Motor neuron (in vitro differentiated cells): ENCODE measurements at regions not wholly inside any gene's neighbourhood (a gene's known extent, or its start where the extent isn't known, plus 50 kb on each side); places are given as distances from the start of the nearest gene placed in this dataset.

Experiments used
- ATAC-seq, 8 experiments: fragments of 200-7000 bp; cut with Tn5 transposase; replicated peaks in 6 of 8; 2 replicates each; pipeline ENCODE4 v1.8.0; 2021; ENCODE audit warnings: mild to moderate bottlenecking in 8 of 8, moderate library complexity in 8 of 8
- H3K27ac ChIP-seq, 2 donors: fragments of 250-450 bp; sonication (Bioruptor Pico); 2 replicates each; pipeline ENCODE4 v1.9.0; 2021; ENCODE audit warnings: antibody characterized with exemption in 2 of 2, mild to moderate bottlenecking in 2 of 2, moderate library complexity in 1 of 2
- H3K4me1 ChIP-seq, 2 donors: fragments of 250-450 bp; sonication (Bioruptor Pico); replicated peaks in 1 of 2; 2 replicates each; pipeline ENCODE4 v1.6.1; 2021; ENCODE audit warnings: antibody characterized with exemption in 2 of 2, mild to moderate bottlenecking in 2 of 2, moderate library complexity in 1 of 2
- H3K4me3 ChIP-seq, 5 donors: fragments of 250-450 bp; sonication (Bioruptor Pico); 2 replicates each; pipeline ENCODE4 v1.9.0; 2021; ENCODE audit warnings: antibody characterized with exemption in 5 of 5, mild to moderate bottlenecking in 5 of 5, moderate library complexity in 4 of 5
- WGBS, 10 experiments: fragments of 450-650 bp; shearing (Covaris generic); methylation state at CpG; one replicate each; pipeline ENCODE4 v1.0.0; 2022; 5-methylcytosine and 5-hydroxymethylcytosine counted together
- in situ Hi-C, 9 experiments: fragments of 400-800 bp; cut with MboI; loops; one replicate each; pipeline ENCODE4 v1.15.0; 2021; ENCODE audit warnings: low sequenced_read_pairs in 9 of 9, low pct_unique_long_range_greater_than_20kb in 2 of 9; ENCODE audit not compliant: unreplicated experiment in 9 of 9

GRCh38 chr1:29914936-29915335 is 678.6 kb downstream of the PTPRU start:
- Histone ChIP-seq H3K27ac (no peak overlapping the region), H3K4me1 (peaks cover 0 to 10% of the 10 kb centered on the region in 2 donors), H3K4me3 (no peak overlapping the region)
- ATAC-seq = no peak
- in situ Hi-C loops = loop anchor here in 1 of 9 experiments (25.0 kb wide), 1 partner anchor 172 kb away; no protein-coding TSS in a partner anchor
- WGBS, 10 experiments = 0% methylated on average over 1 of the region's 1 CpG; no CpG with 5 or more reads in 7 of the 10 experiments

- peak in 2 of 8 experiments; percentile 47 to 62 for ATAC-seq
- H3K4me1 ChIP-seq = peaks cover 0 to 17% of the 10 kb centered on the region in 2 donors
- 0 to 77% (median 62%) methylated on average over 1 of the region's 1 CpG; no CpG with 5 or more reads in 4 of the 10 experiments for WGBS, 10 experiments
- H3K4me3 ChIP-seq = no peak overlapping the region
- no peak overlapping the region for H3K27ac ChIP-seq
- in situ Hi-C loops = loop anchor here in 1 of 9 experiments (25.0 kb wide), 1 partner anchor 175 kb away; no protein-coding TSS in a partner anchor
Observed at GRCh38 chr1:29912425-29912824, 676.1 kb downstream of the PTPRU start.

DNA sequence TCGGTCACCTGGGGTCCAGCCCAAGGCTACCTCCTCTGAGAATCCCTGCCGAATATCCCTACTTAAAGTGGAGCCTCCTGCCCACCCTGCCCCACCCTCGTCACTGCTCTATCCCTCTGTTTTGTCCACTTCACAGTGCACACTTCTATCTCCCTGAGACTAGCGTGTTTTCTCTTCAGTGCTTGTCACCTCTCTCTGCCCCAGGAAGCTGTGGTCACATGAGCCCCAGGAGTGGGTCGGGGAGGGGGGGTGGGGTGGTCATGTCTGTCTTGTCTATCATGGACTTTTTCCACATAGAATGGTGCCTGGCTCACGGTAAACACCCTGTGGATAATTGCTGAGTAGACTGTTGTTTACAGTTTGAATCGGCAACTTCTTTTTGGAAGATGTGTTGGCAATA is 673.6 kb downstream of the PTPRU start:
- in situ Hi-C loops = loop anchor here in 1 of 9 experiments (25.0 kb wide), 1 partner anchor 177 kb away; no protein-coding TSS in a partner anchor
- ATAC-seq = peak in 2 of 8 experiments; percentile 58 to 59
- 0 to 100% (median 50%) methylated on average over 1 to 3 of the region's 7 CpGs; no CpG with 5 or more reads in 5 of the 10 experiments for WGBS, 10 experiments
- no peak overlapping the region for H3K4me3 ChIP-seq
- H3K4me1 ChIP-seq = peaks cover 5 to 30% of the 10 kb centered on the region in 2 donors
- H3K27ac ChIP-seq = peak overlapping the region in 1 of 2 donors; percentile 13

- Histone ChIP-seq H3K4me1 (peaks cover 14 to 41% of the 10 kb centered on the region in 2 donors), H3K27ac (no peak overlapping the region), H3K4me3 (no peak overlapping the region)
- in situ Hi-C loops = loop anchor here in 1 of 9 experiments (25.0 kb wide), 1 partner anchor 180 kb away; no protein-coding TSS in a partner anchor
- 0 to 94% (median 68%) methylated on average over 1 to 7 of the region's 7 CpGs; no CpG with 5 or more reads in 1 of the 10 experiments for WGBS, 10 experiments
- ATAC-seq = peak in 2 of 8 experiments; percentile 74 to 87
Observed at GRCh38 chr1:29907596-29907995, 671.3 kb downstream of the PTPRU start.

GRCh38 chr1:29906927-29907326 is 670.6 kb downstream of the PTPRU start:
- no peak overlapping the region for H3K4me3 ChIP-seq
- in situ Hi-C loops = loop anchor here in 1 of 9 experiments (25.0 kb wide), 1 partner anchor 180 kb away; no protein-coding TSS in a partner anchor
- H3K4me1 ChIP-seq = peaks cover 14 to 48% of the 10 kb centered on the region in 2 donors
- ATAC-seq = no peak
- 40 to 87% (median 62%) methylated on average over 1 to 5 of the region's 6 CpGs; no CpG with 5 or more reads in 5 of the 10 experiments for WGBS, 10 experiments
- peak overlapping the region in 1 of 2 donors; percentile 12 for H3K27ac ChIP-seq

DNA sequence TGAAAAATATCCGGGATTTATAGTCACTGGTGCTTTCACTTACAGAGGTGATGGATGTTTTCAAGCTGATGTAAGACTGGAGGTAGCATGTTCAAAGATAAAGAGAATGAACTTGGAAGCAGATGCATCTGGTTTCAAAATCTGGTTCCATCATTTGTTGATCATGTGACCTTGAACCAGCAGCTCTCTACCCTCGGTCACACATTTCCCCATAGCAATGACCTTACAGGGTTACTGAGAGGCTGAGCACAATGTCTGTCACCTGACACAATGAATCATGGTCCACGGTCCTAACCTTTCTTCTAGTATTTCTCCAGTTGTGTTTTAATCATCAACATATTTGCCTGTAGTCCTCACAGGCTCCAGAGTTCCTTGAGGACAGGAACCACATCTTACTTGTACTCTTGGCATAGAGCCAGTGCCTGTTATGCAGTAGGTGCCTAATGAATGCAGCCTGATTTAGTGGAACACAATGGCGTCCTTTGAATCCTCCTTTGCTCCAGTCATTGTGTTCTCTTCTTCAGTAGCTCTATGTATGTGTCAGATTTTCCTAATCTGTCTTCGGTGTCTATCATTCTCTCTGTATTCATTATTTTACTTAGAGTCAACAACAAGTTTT is 667.3 kb downstream of the PTPRU start:
- H3K4me1 ChIP-seq = peaks cover 14 to 56% of the 10 kb centered on the region in 2 donors
- ATAC-seq = peak in 4 of 8 experiments; percentile 73 to 89 (median 84)
- peak overlapping the region in 1 of 2 donors; percentile 14 for H3K27ac ChIP-seq
- WGBS, 10 experiments = 34 to 100% (median 77%) methylated on average over 1 to 5 of the region's 5 CpGs
- in situ Hi-C loops = loop anchor here in 1 of 9 experiments (25.0 kb wide), 1 partner anchor 184 kb away; no protein-coding TSS in a partner anchor
- H3K4me3 ChIP-seq = no peak overlapping the region

GRCh38 chr1:29901624-29902325 is 665.5 kb downstream of the PTPRU start:
- in situ Hi-C loops = loop anchor here in 1 of 9 experiments (25.0 kb wide), 1 partner anchor 186 kb away; no protein-coding TSS in a partner anchor
- no peak overlapping the region for H3K4me3 ChIP-seq
- H3K4me1 ChIP-seq = peaks cover 14 to 56% of the 10 kb centered on the region in 2 donors
- ATAC-seq = peak in 7 of 8 experiments; percentile 16 to 67 (median 31)
- WGBS, 10 experiments = 0 to 80% (median 43%) methylated on average over 1 to 9 of the region's 12 CpGs; no CpG with 5 or more reads in 3 of the 10 experiments
- no peak overlapping the region for H3K27ac ChIP-seq

DNA sequence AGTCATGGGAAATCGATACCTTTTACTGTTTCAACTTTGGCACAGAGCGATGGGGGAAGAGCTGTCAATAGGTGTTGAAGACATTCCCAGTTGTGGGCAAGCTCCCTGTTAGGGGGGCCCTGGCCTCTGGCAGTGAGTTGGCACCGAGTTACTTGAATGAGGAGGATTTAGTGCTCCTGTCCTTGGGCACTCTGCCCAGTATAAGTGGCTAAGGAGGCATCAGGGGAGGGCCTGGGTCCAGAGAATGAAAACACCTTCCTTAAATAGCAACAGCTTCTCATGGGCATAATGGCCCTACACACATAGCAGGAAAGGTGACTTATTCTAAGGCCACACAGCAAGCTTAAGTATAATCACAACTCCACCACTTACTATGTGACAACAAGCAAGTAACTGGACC is 664.4 kb downstream of the PTPRU start:
- H3K4me1 ChIP-seq = peaks cover 9 to 46% of the 10 kb centered on the region in 2 donors
- H3K27ac ChIP-seq = no peak overlapping the region
- no peak overlapping the region for H3K4me3 ChIP-seq
- 89 to 100% (median 100%) methylated on average over 1 to 3 of the region's 3 CpGs; no CpG with 5 or more reads in 6 of the 10 experiments for whole genome bisulfite sequencing, 10 experiments
- no peak for ATAC-seq
- in situ Hi-C loops = loop anchor here in 1 of 9 experiments (25.0 kb wide), 1 partner anchor 187 kb away; no protein-coding TSS in a partner anchor

DNA sequence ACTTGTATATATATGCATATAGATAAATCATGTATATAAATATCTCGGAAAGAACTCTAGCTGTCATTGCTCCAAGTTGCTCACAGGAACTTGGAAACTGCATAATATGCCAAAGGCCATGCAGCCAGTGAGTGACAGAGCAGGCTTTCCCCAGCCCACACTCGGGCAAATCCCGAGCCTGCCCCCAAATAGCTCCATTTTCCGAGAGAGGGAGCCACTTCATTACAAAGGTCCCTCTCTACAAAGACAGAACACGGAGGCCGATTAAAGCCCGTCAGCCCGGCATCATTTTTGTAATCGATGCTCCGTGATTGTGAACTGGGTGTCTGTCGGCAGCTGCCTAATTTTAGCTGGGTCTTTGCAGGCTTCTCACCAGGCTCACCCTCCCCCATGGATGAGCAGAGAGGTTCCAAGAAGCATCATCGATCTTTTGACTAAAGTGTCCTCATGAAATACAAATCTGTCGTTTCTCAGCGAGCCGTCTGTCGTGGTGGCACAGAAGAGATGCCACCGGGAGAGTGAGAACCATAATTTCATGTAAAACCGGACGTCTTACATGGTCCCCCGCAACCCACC is 663.9 kb downstream of the PTPRU start:
- ATAC-seq = peak in 1 of 8 experiments; percentile 38
- H3K4me3 ChIP-seq = no peak overlapping the region
- H3K27ac ChIP-seq = no peak overlapping the region
- peaks cover 9 to 45% of the 10 kb centered on the region in 2 donors for H3K4me1 ChIP-seq
- WGBS, 10 experiments = 14 to 85% (median 62%) methylated on average over 1 to 19 of the region's 20 CpGs; no CpG with 5 or more reads in 1 of the 10 experiments
- in situ Hi-C loops = loop anchor here in 1 of 9 experiments (25.0 kb wide), 1 partner anchor 187 kb away; no protein-coding TSS in a partner anchor

GRCh38 chr1:29896791-29897714 is 660.7 kb downstream of the PTPRU start:
- Histone ChIP-seq H3K4me3 (no peak overlapping the region), H3K4me1 (peaks cover 0 to 27% of the 10 kb centered on the region in 2 donors), H3K27ac (no peak overlapping the region)
- 0 to 87% (median 72%) methylated on average over 1 to 10 of the region's 12 CpGs; no CpG with 5 or more reads in 1 of the 10 experiments for WGBS, 10 experiments
- in situ Hi-C loops = no loop called here
- ATAC-seq = peak in 5 of 8 experiments; percentile 29 to 64 (median 60)

DNA sequence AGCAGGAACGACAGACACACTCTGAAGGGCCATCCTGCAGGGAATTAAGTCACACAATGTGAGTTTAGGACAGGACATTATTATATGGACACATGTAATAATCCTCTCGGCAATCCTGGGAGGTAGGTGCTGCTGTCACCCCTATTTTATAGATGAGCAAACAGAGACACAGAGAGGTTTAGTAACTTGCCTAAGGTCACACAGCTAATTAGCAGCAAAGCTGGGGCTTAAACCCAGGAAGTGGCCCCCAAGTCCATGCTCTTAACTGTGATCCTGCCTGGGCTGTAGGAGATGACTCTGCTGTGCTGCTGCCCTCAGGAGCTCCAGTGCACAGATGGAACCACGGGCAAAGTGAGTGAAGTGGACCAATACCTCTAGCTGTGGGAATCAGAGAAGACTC is 660.0 kb downstream of the PTPRU start:
- ATAC-seq = no peak
- H3K4me3 ChIP-seq = no peak overlapping the region
- H3K4me1 ChIP-seq = peaks cover 0 to 19% of the 10 kb centered on the region in 2 donors
- in situ Hi-C loops = no loop called here
- 0 to 100% (median 90%) methylated on average over 1 to 3 of the region's 3 CpGs; no CpG with 5 or more reads in 4 of the 10 experiments for WGBS, 10 experiments
- no peak overlapping the region for H3K27ac ChIP-seq
